ENCODE measurements at regions not wholly inside any gene's neighbourhood (a gene's known extent, or its start where the extent isn't known, plus 50 kb on each side); places are given as distances from the start of the nearest gene placed in this dataset.
A peak's percentile ranks its signal among the peaks of the same experiment; 100 is the strongest.

DNA sequence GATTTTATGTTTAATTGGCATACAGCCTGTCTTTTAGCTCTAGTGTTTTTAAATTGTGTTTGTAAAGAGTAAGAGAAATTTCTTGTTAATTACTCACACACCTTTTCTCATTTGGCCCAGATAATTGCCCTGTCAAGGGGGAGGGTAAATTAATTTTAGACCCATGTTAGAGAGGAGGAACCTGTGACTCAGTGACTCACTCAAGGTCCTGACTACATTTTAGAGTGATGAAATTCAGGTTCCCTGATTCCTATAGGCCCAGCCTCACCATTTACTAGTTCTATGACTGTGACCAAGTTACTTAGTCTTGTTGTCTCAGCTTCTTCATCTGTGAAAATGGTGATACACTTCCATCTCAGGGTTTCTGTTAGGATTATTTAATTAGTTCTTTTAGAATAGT is 125.2 kb upstream of the DPH6 start:
- no peak for DNase-seq (ENCODE audit: low read depth)
- no peak overlapping the region for H3K4me3 ChIP-seq (ENCODE audit: low read length)
- TF ChIP-seq, protein P1, sequence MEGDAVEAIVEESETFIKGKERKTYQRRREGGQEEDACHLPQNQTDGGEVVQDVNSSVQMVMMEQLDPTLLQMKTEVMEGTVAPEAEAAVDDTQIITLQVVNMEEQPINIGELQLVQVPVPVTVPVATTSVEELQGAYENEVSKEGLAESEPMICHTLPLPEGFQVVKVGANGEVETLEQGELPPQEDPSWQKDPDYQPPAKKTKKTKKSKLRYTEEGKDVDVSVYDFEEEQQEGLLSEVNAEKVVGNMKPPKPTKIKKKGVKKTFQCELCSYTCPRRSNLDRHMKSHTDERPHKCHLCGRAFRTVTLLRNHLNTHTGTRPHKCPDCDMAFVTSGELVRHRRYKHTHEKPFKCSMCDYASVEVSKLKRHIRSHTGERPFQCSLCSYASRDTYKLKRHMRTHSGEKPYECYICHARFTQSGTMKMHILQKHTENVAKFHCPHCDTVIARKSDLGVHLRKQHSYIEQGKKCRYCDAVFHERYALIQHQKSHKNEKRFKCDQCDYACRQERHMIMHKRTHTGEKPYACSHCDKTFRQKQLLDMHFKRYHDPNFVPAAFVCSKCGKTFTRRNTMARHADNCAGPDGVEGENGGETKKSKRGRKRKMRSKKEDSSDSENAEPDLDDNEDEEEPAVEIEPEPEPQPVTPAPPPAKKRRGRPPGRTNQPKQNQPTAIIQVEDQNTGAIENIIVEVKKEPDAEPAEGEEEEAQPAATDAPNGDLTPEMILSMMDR (conservative IDR thresholded peaks at IDR 0.05; ENCODE audit: low read length) = no peak

- DNase-seq (ENCODE audit: low read depth) = no peak
- TF ChIP-seq, protein P1 (conservative IDR thresholded peaks at IDR 0.05; ENCODE audit: low read length) = no peak
- H3K4me3 ChIP-seq (ENCODE audit: low read length) = no peak overlapping the region
Measured at GRCh38 chr15:35671981-35672380, 126.0 kb upstream of the DPH6 start.

- TF ChIP-seq, protein P1 (conservative IDR thresholded peaks at IDR 0.05; ENCODE audit: low read length) = no peak
- H3K4me3 ChIP-seq (ENCODE audit: low read length) = no peak overlapping the region
- DNase-seq (ENCODE audit: low read depth) = no peak
Measured at GRCh38 chr15:35673093-35673684, 127.2 kb upstream of the DPH6 start.

DNA sequence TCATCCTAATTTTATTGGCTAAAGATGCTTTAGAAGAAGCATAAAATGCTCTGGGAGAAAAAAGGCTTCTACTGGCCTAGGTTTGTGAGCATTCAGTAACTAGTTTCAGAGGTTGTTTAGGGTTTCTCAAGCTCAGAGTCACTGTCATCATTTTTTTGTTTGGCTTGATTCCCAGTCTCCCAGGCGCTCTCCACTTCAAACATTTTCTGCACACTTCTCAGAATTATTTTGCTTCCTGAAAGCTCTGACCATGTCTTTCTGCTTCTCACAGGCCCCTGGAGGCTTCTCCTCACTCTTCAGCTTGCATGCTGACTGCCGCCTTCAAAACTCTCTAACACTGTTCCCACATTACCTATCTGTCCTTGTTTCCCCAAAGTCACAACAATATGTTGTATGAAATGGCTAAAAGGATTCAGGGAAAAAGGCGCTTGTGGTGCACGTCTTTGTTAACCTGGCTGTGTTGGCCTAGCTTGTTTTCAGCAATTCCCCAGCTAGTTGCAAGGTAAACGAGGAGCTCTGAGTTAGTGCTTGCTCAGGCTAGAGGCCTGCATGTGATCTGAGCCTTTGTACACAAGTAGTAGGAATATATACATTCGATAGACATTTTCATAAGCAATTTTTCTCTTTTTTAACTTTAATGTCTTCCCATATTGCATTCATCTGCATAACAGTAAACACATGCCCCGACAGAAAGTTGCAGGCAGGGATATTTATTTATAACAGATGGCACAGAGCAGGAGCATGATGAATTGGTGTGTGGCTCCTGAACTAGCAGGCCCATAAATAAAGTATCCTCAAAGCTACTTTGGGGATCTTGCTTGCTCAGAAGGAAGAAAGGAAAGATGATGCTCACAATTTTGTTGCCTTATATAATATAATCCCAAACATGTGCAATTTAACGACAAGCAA is 129.2 kb upstream of the DPH6 start:
- TF ChIP-seq, protein P1 (conservative IDR thresholded peaks at IDR 0.05; ENCODE audit: low read length) = no peak
- peak; percentile 73 for DNase-seq (ENCODE audit: low read depth)
- no peak overlapping the region for H3K4me3 ChIP-seq (ENCODE audit: low read length)

DNA sequence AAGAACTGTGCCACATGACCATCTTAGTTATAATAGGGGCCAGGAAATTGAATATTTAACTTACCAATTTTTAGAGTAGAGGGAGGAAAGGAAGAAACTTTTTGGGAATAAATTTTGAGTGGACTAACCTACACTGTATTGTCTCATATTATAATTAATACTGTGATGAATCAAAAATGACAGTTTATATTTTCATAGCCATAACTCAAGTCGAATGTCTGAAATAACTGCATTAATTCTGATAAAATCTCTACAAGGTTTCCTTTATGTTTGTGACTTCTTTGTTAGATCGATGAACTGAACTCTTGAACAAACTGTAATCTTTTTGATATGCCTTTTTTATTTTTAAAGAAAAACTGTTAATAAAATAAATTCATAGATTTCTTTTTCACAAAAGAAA is 132.8 kb upstream of the DPH6 start:
- TF ChIP-seq, protein P1 (conservative IDR thresholded peaks at IDR 0.05; ENCODE audit: low read length) = no peak

GRCh38 chr15:35679186-35679585 is 133.2 kb upstream of the DPH6 start:
- TF ChIP-seq, protein P1 (conservative IDR thresholded peaks at IDR 0.05; ENCODE audit: low read length) = no peak
- no peak for DNase-seq (ENCODE audit: low read depth)
- H3K4me3 ChIP-seq (ENCODE audit: low read length) = no peak overlapping the region

More for the DNA sequence above, 132.8 kb upstream of the DPH6 start:
- no peak for DNase-seq (ENCODE audit: low read depth)
- H3K4me3 ChIP-seq (ENCODE audit: low read length) = no peak overlapping the region

DNA sequence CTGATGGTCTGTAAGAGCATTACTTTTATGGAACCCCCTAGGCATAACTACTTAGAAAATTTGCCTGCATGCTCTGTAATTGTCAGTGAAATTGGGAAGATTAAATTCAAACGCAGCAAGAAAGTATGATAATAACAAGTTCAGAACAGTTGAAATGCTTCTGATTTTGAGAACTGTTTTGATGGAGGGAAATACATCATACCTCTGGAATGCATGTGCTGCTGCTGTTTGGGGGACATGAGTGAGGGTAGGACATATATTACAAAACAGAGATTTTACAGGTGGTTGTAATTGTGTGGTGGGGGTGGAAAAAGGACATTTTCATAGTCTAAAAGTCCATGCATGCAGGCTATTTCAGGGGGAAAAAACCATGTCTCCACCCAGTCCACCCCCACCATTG is 135.0 kb upstream of the DPH6 start:
- no peak overlapping the region for H3K4me3 ChIP-seq (ENCODE audit: low read length)
- no peak for DNase-seq (ENCODE audit: low read depth)
- TF ChIP-seq, protein P1 (conservative IDR thresholded peaks at IDR 0.05; ENCODE audit: low read length) = no peak

Data from AG10803 (cell line).